ENCODE measurements at regions not wholly inside any gene's neighbourhood (a gene's known extent, or its start where the extent isn't known, plus 50 kb on each side); places are given as distances from the start of the nearest gene placed in this dataset.

DNA sequence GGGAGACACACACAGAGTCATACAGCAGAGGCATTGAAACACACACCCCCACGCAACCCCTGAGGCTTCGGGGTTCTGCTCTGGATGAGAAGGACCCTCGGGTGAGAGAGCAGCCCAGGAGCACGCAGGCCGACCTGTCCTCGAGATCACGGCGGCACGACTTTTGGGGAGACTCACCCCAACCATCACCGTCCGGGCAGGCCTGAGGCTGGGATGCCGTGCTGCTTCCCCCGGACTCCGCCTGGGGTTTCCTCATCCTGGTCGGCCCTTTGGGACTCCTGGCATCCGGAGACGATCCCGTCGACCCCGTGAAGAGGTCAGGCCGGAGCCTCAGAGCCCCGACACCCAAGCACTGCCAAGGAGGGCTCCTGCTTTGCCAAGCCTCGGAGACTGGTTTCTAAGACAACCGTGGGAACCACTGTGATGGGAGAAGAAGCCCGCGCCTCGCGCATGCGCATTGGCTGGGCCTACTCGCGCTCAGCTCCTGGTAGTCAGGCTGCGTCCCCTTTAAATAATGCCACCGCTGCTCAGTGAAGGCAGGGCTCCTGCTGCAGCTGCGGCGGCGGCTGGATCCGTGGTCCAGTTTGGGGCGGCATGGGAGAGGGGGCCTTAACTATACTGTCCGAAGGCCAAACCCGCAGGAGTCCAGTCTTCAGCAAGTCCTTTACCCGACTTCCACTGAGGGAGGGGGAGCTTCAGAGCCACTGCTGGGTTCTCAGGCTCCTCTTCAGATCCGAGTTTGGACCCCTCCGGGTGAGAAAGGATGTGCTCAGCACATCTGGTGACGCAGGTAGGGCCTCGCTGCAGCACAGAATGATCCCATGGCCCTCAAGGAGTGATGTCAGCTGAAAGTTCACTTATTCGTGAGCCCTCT, 171.4 kb upstream of the ZNF337 start:
- in situ Hi-C loops (cut with MboI; ENCODE audit: low sequenced_read_pairs), result loop anchor here (25.0 kb wide), 1 partner anchor 706 kb away; no protein-coding TSS in a partner anchor

DNA sequence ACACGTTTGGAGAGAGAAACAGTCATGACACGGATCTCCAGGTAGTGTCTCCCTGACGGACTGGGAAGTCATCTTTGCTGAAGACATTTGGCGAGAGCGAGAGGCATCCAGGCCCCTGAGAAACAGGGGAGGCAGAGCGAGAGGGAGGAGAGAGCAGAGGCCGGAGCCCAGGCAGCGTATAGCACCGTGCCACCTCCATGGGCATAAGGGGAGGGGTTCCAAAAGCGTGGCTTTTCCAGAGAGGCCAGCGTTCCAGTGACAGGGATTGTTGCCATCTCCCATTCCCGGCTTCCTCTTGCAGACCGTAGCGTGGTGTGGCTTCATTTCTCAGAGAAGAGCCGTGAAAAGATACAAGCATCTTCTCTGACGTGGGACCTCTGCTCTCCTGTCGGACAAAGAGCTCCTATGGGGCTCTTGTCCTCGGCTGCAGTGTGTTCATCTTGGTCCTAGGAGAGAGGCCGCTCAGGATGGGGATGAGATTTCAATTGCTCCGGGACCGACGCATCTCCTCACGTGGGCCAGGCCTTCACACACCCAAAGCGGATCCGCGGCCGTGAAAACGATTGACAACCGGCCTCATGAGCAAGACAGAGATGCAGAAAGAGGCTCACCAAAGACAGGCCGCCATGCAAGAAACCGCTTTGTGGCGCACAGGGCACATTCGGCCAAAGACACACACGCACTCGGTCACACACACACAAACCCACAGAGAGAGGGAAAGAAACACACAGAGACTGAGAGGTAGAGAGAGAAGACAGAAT, 170.5 kb upstream of the ZNF337 start:
- in situ Hi-C loops (cut with MboI; ENCODE audit: low sequenced_read_pairs), result loop anchor here (25.0 kb wide), 1 partner anchor 705 kb away; no protein-coding TSS in a partner anchor

- in situ Hi-C loops (cut with MboI; ENCODE audit: low sequenced_read_pairs), result loop anchor here (25.0 kb wide), 1 partner anchor 704 kb away; no protein-coding TSS in a partner anchor
Measured at GRCh38 chr20:25865715-25866656, 169.3 kb upstream of the ZNF337 start.

DNA sequence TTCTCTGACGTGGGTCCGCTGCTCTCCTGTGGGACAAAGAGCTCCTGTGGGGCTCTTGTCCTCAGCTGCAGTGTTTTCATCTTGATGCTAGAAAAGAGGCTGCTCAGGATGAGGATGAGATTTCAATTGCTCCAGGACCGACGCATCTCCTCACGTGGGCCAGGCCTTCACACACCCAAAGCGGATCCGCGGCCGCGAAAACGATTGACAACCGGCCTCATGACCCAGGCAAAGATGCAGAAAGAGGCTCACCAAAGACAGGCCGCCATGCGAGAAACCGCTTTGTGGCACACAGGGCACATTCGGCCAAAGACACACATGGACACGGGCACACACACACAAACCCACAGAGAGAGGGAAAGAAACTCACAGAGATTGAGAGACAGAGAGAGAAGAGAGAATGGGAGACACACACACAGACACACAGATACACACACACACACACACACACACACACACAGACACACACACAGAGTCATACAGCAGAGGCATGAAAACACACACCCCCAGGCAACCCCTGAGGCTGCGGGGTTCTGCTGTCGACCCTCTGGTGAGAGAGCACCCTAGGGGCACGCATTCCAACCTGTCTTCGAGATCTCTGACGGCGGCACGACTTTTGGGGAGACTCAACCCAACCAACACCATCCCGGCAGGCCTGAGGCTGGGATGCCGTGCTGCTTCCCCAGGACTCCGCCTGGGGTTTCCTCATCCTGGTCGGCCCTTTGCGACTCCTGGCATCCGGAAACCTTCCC, 168.5 kb upstream of the ZNF337 start:
- in situ Hi-C loops (cut with MboI; ENCODE audit: low sequenced_read_pairs), result loop anchor here (25.0 kb wide), 1 partner anchor 703 kb away; no protein-coding TSS in a partner anchor

DNA sequence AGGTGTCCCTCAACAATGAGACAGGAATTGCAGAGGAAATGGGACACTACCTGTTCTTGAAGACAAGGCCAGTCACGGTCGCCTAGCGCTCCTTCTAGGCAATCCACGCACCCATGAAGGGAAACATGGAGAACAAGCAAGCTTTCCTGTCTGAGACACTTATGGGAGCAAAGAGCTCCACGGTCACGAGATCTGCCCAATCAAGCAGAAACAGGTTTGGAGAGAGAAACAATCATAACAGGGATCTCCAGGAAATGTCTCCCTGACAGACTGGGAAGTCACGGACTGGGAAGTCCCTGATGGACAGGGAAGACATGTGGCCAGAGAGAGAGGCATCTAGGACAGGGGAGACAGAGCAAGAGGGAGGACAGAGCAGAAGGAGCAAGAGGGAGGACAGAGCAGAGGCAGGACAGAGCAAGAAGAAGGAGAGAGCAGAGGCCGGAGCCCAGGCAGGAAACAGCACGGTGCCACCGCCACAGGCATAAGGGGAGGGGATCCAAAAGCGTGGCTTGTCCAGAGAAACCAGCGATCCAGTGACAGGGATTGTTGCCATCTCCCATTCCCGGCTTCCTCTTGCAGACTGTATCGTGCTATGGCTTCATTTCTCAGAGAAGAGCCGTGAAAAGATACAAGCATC, 167.8 kb upstream of the ZNF337 start:
- in situ Hi-C loops (cut with MboI; ENCODE audit: low sequenced_read_pairs), result loop anchor here (25.0 kb wide), 1 partner anchor 702 kb away; no protein-coding TSS in a partner anchor

GRCh38 chr20:25863536-25864325, 167.1 kb upstream of the ZNF337 start:
- in situ Hi-C loops (cut with MboI; ENCODE audit: low sequenced_read_pairs), result loop anchor here (25.0 kb wide), 1 partner anchor 701 kb away; no protein-coding TSS in a partner anchor

GRCh38 chr20:25862967-25863530, 166.4 kb upstream of the ZNF337 start:
- in situ Hi-C loops (cut with MboI; ENCODE audit: low sequenced_read_pairs), result loop anchor here (25.0 kb wide), 1 partner anchor 701 kb away; no protein-coding TSS in a partner anchor

DNA sequence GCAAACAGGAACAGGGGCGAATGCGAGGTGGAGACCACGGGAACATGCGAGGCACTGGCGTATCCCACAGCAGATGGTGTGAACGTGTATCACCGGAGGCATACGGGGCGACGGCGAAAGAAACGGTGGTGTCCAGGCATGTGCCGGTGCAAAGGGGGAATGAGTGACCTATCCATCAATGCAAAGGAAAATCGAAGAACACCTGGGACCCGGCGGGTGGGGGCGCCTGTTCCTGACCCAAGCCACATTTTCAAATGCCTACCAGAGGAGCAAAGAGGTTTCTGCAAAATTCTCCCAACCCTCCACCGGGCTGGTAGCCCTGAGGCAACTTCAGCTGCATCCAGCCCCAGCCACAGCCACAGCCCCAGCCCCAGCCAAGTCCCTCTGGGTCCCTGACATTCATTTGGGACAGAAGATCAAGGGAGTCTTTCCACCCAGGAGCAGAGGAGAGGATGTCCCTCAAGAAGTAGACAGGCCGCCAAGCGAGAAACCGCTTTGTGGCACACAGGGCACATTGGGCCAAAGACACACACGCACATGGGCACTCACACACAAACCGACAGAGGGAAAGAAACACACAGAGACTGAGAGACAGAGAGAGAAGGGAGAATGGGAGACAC, 164.0 kb upstream of the ZNF337 start:
- in situ Hi-C loops (cut with MboI; ENCODE audit: low sequenced_read_pairs), result loop anchor here (25.0 kb wide), 1 partner anchor 698 kb away; no protein-coding TSS in a partner anchor

GRCh38 chr20:25859649-25860530, 163.2 kb upstream of the ZNF337 start:
- in situ Hi-C loops (cut with MboI; ENCODE audit: low sequenced_read_pairs), result loop anchor here (25.0 kb wide), 1 partner anchor 698 kb away; no protein-coding TSS in a partner anchor

DNA sequence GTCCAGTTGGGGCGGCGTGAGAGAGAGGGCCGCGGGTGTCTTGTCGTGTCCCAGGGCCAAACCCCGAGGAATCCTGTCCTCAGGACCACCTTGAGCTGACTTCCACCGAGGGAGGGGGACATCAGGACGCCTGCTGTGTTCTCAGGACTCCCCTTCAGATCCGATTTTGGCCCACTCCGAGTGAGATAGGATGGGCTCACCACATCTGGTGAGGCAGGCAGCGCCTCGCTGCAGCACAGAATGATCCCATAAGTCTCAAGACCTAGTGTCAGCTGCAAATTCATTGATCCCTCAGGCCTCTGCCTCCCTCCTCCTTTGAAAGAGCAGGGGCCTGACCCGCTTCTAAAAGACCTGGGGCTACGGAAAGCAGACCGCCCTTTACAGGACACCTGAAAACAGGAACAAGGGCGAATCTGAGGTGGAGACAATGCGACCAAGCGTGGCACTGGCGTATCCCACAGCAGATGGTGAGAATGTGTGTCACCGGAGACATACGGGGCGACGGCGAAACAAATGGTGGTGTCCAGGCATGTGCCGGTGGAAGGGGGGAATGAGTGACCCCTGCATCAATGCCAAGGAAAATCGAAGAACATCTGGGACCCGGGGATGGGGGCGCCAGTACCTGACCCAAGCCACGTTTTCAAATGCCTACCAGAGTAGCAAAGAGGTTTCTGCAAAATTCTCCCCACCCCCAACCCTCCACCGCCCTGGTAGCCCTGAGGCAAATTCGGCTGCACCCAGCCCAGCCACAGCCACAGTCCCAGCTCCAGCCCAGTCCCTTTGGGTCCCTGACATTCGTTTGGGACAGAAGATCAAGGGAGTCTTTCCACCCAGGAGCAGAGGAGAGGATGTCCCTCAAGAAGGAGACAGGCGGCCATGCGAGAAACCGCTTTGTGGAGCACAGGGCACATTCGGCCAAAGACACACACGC, 162.1 kb upstream of the ZNF337 start:
- in situ Hi-C loops (cut with MboI; ENCODE audit: low sequenced_read_pairs), result loop anchor here (25.0 kb wide), 1 partner anchor 696 kb away; no protein-coding TSS in a partner anchor

DNA sequence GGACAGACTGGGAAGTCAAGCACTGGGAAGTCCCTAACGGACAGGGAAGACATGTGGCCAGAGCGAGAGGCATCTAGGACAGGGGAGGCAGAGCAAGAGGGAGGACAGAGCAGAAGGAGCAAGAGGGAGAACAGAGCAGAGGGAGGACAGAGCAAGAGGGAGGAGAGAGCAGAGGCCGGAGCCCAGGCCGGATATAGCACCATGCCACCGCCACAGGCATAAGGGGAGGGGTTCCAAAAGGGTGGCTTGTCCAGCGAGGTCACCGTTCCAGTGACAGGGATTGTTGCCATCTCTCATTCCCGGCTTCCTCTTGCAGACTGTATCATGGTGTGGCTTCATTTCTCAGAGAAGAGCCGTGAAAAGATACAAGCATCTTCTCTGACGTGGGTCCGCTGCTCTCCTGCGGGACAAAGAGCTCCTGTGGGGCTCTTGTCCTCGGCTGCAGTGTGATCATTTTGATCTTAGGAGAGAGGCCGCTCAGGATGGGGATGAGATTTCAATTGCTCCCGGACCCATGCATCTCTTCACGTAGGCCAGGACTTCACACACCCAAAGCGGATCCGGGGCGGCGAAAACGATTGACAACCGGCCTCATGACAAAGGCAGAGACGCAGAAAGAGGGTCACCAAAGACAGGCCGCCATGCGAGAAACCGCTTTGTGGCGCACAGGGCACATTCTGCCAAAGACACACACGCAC, 160.6 kb upstream of the ZNF337 start:
- in situ Hi-C loops (cut with MboI; ENCODE audit: low sequenced_read_pairs), result loop anchor here (25.0 kb wide), 1 partner anchor 695 kb away; no protein-coding TSS in a partner anchor

GRCh38 chr20:25856256-25856884, 159.7 kb upstream of the ZNF337 start:
- in situ Hi-C loops (cut with MboI; ENCODE audit: low sequenced_read_pairs), result loop anchor here (25.0 kb wide), 1 partner anchor 694 kb away; no protein-coding TSS in a partner anchor

DNA sequence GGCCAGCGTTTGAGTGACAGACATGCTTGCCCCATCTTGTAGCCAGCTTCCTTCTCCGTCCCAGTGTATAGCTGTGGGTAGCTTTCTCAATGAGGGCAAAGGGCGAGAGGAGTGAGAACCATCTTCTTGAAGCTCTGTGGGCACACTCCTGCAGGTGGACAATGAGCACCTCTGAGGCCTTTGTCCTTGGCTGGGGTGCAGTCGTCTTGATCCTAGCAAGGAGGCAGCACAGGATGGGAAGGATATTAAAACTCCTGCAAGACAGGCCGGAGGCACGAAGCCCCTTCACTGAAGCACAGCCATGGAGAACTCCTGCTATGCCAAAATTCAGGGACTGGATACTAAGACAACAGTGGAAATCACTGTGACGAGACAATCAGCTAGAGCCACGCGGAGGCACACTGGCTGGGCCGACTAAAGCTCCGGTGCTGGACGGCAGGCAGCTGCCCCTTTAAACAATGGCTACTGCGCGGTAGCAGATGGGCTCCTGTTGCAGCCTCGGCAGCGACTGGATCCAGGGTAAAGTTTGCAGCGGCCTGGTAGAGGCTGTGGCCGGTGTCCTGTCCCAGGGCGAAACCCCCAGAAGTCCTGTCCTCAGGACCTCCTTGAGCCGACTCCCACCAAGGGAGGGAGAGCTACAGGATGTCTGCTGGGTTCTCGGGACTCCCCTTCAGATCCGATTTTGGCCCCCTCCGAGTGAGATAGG, 159.0 kb upstream of the ZNF337 start:
- in situ Hi-C loops (cut with MboI; ENCODE audit: low sequenced_read_pairs), result loop anchor here (25.0 kb wide), 1 partner anchor 693 kb away; no protein-coding TSS in a partner anchor

Data from HL-60/S4 (cell line).